CD4-positive, alpha-beta T cell treated with Interleukin-17A for 4 hours (primary cell): ENCODE measurements at regions not wholly inside any gene's neighbourhood (a gene's known extent, or its start where the extent isn't known, plus 50 kb on each side); places are given as distances from the start of the nearest gene placed in this dataset.
A peak's percentile ranks its signal among the peaks of the same experiment; 100 is the strongest.

Experiments used
- DNase-seq: peaks from one replicate; pipeline ENCODE4 v3.0.0-alpha.2; 2020; ENCODE audit warnings: mixed read lengths

DNA sequence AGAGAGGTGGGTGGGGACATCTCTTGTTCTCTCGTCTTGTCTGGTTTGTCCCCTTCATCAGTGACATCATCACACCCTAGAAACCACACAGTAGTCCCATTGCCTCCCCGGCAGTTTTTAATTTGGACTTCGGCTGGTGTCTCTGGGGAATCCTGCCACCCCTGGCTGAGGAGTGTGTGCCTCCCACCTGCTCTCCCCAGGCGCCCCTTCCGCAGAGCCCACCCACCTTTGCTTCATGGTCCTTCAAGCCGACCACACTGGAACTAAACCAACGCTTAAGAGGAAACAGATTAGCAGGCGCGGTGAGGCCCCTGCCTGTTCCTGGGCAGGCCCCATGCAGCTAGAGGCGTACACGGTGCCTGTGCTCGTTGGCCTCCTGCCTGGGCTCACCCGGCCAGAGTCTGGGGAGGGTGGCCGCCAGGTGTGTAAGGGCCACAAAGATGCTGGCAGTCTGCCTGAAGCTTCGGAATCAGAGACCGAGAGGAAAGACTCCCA, 107.6 kb upstream of the SPRY4 start:
- peak; percentile 36 for DNase-seq

GRCh38 chr5:142428773-142429473, 104.1 kb upstream of the SPRY4 start:
- no peak for DNase-seq

- DNase-seq, result no peak
Observed at GRCh38 chr5:142428036-142428772, 103.4 kb upstream of the SPRY4 start.

- no peak for DNase-seq
Observed at GRCh38 chr5:142427529-142427928, 102.7 kb upstream of the SPRY4 start.

DNA sequence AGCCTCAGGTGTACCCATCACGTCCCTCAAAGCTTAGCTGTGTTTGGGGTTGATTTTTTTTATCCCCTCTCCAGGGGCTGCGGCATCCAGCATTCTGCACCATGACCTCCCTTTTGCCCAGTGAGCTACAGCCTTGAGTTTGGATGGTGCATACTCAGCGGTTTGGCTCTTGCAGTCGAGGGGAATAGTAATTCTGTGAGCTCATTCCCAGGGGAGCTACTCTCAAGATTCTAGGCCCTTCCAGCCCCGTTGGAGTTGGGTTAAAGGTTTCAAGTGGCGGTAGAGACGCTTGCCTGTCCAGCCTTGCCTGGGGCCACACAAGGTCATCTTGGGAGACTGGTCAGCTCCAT, 102.2 kb upstream of the SPRY4 start:
- DNase-seq, result no peak

DNA sequence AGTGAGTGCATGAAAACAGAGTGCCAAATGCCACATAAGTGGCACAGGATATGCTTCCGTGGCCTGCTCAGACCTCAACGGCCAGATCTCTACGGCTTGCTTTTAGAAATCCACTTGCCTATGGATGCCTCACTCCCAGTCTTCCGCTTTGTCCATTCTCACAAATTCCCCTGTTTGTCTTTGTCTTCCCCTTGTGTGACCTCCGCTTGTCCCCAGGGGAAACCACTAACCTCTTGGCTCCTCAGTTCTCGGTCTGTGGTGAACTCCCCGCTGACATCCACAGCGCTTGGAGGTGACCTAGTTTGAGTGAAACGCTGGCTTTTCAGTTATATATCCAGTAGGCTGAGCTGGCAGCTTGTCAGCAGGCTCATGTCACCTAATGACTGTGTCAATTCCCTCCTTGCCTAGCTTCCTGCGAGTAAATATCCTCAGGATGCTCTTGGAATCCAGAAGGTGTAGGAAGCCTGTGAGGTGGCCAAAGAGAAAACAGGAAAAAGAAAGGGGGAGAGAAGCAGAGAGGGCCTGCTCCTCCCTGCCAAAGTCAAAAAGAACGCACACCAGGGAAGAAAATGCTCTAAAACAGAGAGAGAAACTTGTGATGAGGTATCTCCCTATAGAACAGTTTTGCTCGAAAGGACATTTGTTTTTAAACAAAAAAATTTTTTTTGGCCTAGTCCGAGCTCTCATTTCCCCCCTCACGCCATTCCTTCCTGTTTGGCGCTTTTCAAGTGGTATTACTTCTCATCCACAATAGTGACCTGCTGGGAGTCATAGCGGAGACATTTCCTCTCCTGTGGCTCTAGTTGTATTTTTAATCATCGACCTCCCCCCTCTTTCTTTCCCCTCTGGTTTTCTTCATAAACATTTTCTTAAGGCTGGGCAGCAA, 101.6 kb upstream of the SPRY4 start:
- peak; percentile 36 for DNase-seq

- DNase-seq, result no peak
Observed at GRCh38 chr5:142425286-142426065, 100.7 kb upstream of the SPRY4 start.

GRCh38 chr5:142422429-142422828, 97.6 kb upstream of the SPRY4 start:
- DNase-seq, result no peak

- peak; percentile 13 for DNase-seq
Observed at GRCh38 chr5:142421621-142422397, 97.0 kb upstream of the SPRY4 start.

DNA sequence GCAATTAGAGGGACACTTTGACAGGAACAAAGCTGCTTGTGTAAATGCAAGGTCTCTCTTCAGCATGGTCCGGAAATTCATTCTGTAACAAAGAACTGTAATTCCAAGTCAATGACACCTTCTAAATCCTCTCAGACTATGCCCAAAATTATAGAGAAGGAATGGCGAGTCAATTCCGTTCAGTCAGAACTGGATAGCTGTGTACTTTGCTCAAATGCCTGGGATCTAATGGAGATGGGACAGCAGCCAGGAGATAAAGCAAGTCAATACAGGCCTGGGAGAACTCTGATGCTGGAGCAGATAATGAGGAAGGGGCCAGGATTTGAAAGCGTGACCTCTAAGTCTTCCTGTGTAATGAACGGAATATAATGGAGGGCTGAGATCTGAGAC, 96.4 kb upstream of the SPRY4 start:
- DNase-seq, result no peak

DNA sequence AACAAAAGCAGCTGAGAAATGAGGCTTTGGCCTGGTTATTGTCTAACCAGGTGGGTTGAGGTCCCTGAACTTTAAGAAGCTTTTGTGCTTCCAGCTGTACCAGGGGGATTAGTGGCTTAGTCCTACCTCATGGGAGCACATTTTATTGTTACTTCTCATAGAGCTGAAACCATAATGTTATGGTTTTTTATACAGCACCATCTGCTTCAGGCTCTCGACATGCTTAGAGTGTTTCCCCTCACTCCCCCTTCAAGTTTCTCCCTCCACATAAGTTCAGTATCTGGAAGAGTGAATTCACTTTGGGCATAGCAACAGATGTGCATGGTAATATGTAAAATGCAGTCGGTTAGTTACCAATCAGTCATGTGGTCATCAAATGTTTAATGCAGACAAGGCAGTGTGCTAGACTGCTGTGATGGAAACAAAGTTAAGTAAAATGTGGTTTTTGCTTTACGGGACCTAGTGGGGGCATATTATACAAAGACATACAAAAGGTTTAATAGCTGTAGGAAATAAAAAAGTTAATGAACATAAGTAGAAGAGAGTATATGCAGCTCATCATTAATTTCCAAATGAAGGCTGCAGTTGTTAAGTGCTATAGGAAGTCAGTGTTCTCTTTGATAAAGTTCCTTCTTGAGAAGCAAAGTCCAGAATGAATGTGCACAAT, 95.9 kb upstream of the SPRY4 start:
- no peak for DNase-seq

DNA sequence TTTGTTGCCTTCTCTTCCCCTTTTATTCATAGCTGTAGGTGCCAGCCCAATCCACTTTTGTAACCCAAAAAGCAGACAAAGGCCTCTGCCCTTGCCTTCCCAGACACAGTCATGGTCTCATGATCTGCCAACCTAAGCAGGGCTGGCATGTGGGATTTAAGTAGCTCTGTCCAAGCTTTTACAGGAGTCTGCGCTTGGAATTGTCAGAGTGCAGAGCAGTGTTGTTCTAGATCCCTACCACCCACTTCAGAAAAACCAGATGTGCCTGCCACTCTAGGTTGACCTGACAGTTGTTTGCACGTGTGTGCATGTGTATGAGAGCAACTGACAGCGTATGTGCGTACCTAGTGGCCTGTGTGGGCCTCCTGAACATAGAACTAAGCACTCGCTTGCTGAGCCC, 87.8 kb upstream of the SPRY4 start:
- no peak for DNase-seq

DNA sequence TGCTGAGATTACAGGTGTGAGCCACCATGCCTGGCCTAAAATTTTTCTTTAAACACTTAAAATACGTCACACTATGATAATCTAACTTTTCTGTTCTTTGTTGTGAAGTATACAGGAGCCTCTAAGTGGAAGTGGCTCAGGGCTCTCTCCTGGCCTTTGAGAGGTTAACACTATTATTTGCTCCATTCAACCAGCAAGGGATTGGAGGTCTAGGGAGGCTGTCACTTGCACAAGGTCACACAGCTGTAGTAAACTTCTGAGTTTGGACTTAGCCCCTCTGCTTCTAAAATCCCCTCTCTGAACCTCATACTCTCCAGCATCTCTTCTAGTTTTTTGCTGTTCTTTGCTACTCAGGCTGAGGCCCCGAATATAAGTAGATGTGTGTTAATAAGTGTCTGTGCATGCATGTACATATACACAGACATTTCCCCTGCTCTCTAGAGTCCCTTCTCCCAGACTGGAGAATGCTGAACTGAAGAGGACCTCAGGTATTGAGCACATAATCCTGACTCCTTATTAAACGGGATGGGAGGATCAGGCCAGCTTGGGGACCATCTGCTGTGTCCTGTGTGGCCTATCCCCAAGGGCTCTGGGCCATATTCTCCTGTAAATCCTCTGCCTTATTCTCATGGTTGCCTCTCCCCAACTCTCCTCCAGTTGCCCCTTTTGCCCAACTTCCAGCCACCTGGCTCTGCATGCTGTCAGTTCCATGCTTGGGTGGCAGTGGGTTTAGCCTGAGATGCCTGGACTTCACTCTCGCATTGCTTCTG, 87.0 kb upstream of the SPRY4 start:
- no peak for DNase-seq

DNA sequence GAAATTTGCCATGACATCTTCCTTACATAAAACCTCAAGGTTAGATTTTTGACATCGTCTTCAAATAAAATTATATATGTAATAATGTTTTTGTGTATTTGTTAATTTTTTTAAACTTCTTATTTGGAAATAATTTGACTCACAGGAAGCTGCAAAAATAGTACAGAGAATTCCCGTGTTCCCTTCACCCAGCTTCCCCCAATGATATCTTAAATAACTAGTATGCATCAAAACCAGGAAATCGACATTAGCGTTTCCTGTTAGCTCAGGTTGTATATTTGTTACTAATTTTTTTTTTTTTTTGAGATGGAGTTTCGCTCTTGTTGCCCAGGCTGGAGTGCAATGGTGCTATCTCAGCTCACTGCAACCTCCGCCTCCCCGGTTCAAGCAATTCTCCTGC, 86.3 kb upstream of the SPRY4 start:
- DNase-seq, result no peak

DNA sequence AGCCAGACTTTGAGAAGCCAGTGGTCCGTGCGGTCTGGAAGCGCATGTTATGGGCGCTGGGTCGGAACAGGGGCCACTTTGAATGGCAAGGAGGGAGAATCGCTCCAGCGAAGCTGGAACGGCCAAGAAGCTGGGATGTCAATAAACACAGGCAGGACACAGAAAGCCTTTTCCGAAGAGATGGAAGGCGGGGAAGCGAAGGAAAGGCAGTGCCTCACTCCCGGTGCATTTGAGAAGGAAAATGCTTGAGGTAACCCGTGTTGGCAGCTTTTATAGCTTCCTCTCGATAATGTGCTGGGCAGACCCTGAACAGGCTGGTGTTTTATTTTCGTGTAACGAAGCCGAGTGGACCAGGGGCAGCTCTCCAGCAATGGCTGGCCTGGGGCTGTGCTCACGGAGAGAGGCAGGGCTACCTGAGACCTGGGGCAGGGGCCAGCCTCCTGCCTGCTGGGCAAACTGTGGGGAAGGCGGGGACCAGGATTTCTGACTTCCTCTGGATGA, 84.2 kb upstream of the SPRY4 start:
- DNase-seq, result no peak

DNA sequence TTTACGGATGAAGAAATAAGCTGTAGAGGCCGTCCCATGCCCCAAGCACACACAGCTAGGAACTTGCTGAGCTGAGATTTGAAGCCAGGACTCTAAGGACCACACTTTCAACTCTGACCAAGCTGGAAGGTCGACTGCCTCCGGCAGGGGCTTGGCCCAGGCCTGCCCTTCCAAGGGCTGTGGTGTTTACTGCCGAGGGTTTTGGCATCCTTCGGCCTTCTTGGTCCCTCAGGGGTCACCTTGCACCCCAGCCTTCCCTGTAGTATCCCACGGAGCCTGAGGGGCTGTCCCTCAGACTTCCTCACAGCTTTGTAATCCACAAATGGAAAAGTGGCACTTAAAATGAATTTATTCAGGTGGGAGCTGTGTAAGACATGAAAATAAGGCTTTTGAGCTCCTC, 83.7 kb upstream of the SPRY4 start:
- DNase-seq, result no peak

DNA sequence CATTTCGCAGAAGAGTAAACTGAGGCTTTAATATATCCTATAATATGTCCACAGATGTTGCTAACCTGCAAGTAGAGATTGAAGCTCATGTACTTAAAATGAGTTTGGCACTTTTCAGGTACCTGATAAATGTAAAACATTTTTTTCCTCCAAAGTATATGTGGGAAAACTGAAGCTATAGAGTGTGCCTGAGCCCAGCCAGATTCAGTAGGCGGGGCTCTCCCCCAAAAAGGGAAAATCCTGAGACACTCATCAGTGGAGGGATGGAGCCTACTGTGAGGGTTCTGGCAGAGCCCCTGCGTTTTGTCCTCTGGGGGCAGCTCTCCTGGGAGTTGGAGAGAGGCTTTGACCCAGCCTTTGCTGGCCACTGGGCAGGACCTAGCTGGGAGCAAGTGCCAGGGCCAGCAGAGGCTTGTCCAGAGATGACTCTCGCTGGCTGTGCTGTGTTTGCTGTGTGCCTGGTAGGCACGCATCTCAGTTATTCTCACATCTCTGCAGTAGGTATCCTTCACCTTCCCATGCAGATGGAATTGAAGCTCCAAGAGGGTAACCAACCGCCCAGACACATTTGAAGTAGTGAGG, 81.1 kb upstream of the SPRY4 start:
- DNase-seq, result no peak

- DNase-seq, result no peak
Observed at GRCh38 chr5:142405023-142405422, 80.2 kb upstream of the SPRY4 start.

GRCh38 chr5:142404046-142404477, 79.2 kb upstream of the SPRY4 start:
- no peak for DNase-seq

GRCh38 chr5:142403583-142403982, 78.8 kb upstream of the SPRY4 start:
- DNase-seq, result no peak
